ENCODE measurements at regions not wholly inside any gene's neighbourhood (a gene's known extent, or its start where the extent isn't known, plus 50 kb on each side); places are given as distances from the start of the nearest gene placed in this dataset.
"Not testable (repeated sequence)": the region's sequence is repeated elsewhere in the genome, so short reads cannot be mapped to it uniquely, and the experiment has no call there.

- TF ChIP-seq CTCF (IDR thresholded peaks at IDR 0.05; ENCODE audit: extremely low read depth, missing control alignments), result no peak
- no peak for DNase-seq (ENCODE audit: low spot score)
These were observed 133.0 kb upstream of the TMLHE start for GRCh38 chrX:155745792-155746191.

- no peak for TF ChIP-seq CTCF (IDR thresholded peaks at IDR 0.05; ENCODE audit: extremely low read depth, missing control alignments)
- no peak for DNase-seq (ENCODE audit: low spot score)
These were observed 131.8 kb upstream of the TMLHE start for GRCh38 chrX:155744534-155744933.

- DNase-seq (ENCODE audit: low spot score), result not testable (repeated sequence)
These were observed 115.6 kb upstream of the TMLHE start for GRCh38 chrX:155728335-155728734.

- no peak for TF ChIP-seq CTCF (IDR thresholded peaks at IDR 0.05; ENCODE audit: extremely low read depth, missing control alignments)
- no peak for DNase-seq (ENCODE audit: low spot score)
These were observed 106.3 kb upstream of the TMLHE start for GRCh38 chrX:155718972-155719586.

GRCh38 chrX:155715141-155715540 is 102.4 kb upstream of the TMLHE start:
- no peak for DNase-seq (ENCODE audit: low spot score)
- no peak for TF ChIP-seq CTCF (IDR thresholded peaks at IDR 0.05; ENCODE audit: extremely low read depth, missing control alignments)

- no peak for DNase-seq (ENCODE audit: low spot score)
- no peak for TF ChIP-seq CTCF (IDR thresholded peaks at IDR 0.05; ENCODE audit: extremely low read depth, missing control alignments)
These were observed 82.7 kb upstream of the TMLHE start for GRCh38 chrX:155695419-155695818.

GRCh38 chrX:155694649-155695048 is 81.9 kb upstream of the TMLHE start:
- no peak for DNase-seq (ENCODE audit: low spot score)
- no peak for TF ChIP-seq CTCF (IDR thresholded peaks at IDR 0.05; ENCODE audit: extremely low read depth, missing control alignments)

GRCh38 chrX:155682834-155683233 is 70.1 kb upstream of the TMLHE start:
- no peak for TF ChIP-seq CTCF (IDR thresholded peaks at IDR 0.05; ENCODE audit: extremely low read depth, missing control alignments)
- DNase-seq (ENCODE audit: low spot score), result no peak

Measured in GM20000 (cell line).